ENCODE measurements at regions not wholly inside any gene's neighbourhood (a gene's known extent, or its start where the extent isn't known, plus 50 kb on each side); places are given as distances from the start of the nearest gene placed in this dataset.

DNA sequence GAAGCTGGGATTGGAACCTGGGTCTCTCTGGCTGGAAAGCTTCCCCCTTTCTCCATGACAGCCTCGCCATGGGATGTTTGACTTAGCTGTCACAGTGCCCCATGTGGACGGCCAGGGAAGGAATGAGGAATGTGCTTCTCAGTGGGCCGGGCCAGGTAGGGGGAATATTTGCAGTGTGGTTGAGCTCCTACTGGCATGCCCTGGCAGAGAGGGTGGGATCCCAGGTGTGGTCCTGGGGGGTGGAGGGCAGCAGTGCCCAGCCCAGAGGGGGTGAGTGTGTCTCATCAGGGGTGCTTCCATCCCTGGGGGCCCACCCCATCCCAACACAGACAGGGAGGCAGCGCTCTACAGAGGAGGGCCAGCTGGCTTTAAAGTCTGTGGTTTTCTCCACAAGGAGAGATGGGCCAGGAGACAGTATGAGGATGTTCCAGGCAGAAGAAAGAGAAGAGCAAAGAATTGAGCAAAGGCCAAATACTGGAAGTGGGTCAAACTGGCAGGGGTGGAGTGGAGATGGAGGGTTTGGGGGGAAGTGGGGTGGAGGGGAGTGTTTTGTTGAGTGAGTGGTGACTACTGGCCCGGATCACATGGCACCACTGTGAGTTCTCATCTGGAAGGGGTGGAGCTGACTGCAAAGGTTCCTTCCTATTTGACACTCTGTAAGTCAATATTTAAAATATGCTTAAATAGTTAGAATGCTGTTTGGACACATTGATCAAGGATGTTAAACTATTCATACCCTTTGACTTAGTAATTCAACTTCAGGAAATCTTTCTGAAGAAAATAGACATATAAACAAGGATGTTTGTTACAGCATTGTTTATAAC is 94.0 kb downstream of the MYCN start:
- no peaks in the 10 kb centered on the region for H3K27me3 ChIP-seq (replicated peaks; ENCODE audit: insufficient read depth)
- H3K9me3 ChIP-seq: no peaks in the 10 kb centered on the region
- intact Hi-C loops (cut with DNase I): no loop called here
- H3K4me1 ChIP-seq (replicated peaks): no peaks in the 10 kb centered on the region
- H3K36me3 ChIP-seq: no peaks in the 10 kb centered on the region
- 65% methylated on average over 5 of the region's 5 CpGs for WGBS
- H3K4me3 ChIP-seq: no peak overlapping the region
- no peak overlapping the region for H3K27ac ChIP-seq
- no peak for TF ChIP-seq POLR2A (IDR thresholded peaks at IDR 0.05)
- TF ChIP-seq, protein P1, sequence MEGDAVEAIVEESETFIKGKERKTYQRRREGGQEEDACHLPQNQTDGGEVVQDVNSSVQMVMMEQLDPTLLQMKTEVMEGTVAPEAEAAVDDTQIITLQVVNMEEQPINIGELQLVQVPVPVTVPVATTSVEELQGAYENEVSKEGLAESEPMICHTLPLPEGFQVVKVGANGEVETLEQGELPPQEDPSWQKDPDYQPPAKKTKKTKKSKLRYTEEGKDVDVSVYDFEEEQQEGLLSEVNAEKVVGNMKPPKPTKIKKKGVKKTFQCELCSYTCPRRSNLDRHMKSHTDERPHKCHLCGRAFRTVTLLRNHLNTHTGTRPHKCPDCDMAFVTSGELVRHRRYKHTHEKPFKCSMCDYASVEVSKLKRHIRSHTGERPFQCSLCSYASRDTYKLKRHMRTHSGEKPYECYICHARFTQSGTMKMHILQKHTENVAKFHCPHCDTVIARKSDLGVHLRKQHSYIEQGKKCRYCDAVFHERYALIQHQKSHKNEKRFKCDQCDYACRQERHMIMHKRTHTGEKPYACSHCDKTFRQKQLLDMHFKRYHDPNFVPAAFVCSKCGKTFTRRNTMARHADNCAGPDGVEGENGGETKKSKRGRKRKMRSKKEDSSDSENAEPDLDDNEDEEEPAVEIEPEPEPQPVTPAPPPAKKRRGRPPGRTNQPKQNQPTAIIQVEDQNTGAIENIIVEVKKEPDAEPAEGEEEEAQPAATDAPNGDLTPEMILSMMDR (IDR thresholded peaks at IDR 0.05): no peak
- no peak for TF ChIP-seq POLR2AphosphoS5 (IDR thresholded peaks at IDR 0.05)
- DNase-seq (ENCODE audit: low spot score): no peak

- Histone ChIP-seq H3K4me1 (replicated peaks) (no peaks in the 10 kb centered on the region), H3K36me3 (no peaks in the 10 kb centered on the region), H3K4me3 (no peak overlapping the region), H3K9me3 (no peaks in the 10 kb centered on the region), H3K27me3 (replicated peaks; ENCODE audit: insufficient read depth) (no peaks in the 10 kb centered on the region), H3K27ac (no peak overlapping the region)
- 97% methylated on average over 4 of the region's 4 CpGs for WGBS
- intact Hi-C loops (cut with DNase I): no loop called here
- TF ChIP-seq POLR2AphosphoS5 (IDR thresholded peaks at IDR 0.05): no peak
- TF ChIP-seq, protein P1 (IDR thresholded peaks at IDR 0.05): no peak
- no peak for TF ChIP-seq POLR2A (IDR thresholded peaks at IDR 0.05)
- no peak for DNase-seq (ENCODE audit: low spot score)
Observed at GRCh38 chr2:16033032-16033293, 92.6 kb downstream of the MYCN start.

DNA sequence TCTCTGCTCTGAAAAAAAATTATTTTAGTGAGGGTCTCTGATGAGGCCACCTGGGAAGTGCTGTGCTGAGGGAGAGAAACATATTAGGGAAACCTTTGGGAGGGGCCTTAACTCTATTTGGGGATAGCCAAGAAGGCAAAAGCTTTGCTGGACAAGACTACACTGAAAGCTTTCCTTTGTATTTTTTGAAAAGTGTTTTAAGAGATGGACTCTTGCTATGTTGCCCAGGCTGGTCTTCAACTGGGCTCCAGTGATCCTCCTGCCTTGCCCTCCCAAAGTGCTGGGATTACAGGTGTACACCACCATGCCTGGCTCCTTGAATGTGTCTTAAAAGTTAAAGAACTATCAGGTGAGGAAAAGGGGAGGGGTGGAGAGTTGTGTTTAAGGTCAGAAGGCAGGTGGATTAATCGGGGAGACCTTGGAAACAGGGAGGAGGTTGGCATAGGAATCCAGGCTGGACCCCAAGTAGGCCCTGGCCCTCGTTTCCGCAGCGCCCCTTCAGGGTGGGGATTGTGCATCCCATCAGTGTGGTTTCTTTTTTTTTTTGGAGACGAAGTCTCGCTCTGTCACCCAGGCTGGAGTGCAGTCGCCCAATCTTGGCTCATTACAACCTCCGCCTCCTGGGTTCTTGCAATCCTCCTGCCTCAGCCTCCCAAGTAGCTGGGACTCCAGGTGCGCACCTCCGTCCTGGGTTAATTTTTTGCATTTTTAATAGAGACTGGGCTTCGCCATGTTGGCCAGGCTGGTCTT is 92.1 kb downstream of the MYCN start:
- intact Hi-C loops (cut with DNase I): no loop called here
- DNase-seq (ENCODE audit: low spot score): no peak
- 96% methylated on average over 11 of the region's 11 CpGs for WGBS

GRCh38 chr2:16031848-16032159 is 91.5 kb downstream of the MYCN start:
- H3K36me3 ChIP-seq: no peaks in the 10 kb centered on the region
- no peak overlapping the region for H3K4me3 ChIP-seq
- H3K9me3 ChIP-seq: no peaks in the 10 kb centered on the region
- intact Hi-C loops (cut with DNase I): no loop called here
- no peaks in the 10 kb centered on the region for H3K4me1 ChIP-seq (replicated peaks)
- 22% methylated on average over 8 of the region's 8 CpGs for WGBS
- TF ChIP-seq POLR2A (IDR thresholded peaks at IDR 0.05) (no peak), POLR2AphosphoS5 (IDR thresholded peaks at IDR 0.05) (peak; percentile 44)
- TF ChIP-seq, protein P1 (IDR thresholded peaks at IDR 0.05): no peak
- H3K27ac ChIP-seq: no peak overlapping the region
- H3K27me3 ChIP-seq (replicated peaks; ENCODE audit: insufficient read depth): no peaks in the 10 kb centered on the region
- peak; percentile 70 for DNase-seq (ENCODE audit: low spot score)

More for the DNA sequence above, 92.1 kb downstream of the MYCN start:
- no peak overlapping the region for H3K4me3 ChIP-seq
- H3K36me3 ChIP-seq: no peaks in the 10 kb centered on the region
- TF ChIP-seq, protein P1 (IDR thresholded peaks at IDR 0.05): no peak
- TF ChIP-seq POLR2AphosphoS5 (IDR thresholded peaks at IDR 0.05): no peak
- TF ChIP-seq POLR2A (IDR thresholded peaks at IDR 0.05): no peak
- H3K27me3 ChIP-seq (replicated peaks; ENCODE audit: insufficient read depth): no peaks in the 10 kb centered on the region
- H3K9me3 ChIP-seq: no peaks in the 10 kb centered on the region
- no peak overlapping the region for H3K27ac ChIP-seq
- H3K4me1 ChIP-seq (replicated peaks): no peaks in the 10 kb centered on the region
